Stimulated activated CD4-positive, alpha-beta T cell treated with anti-CD3 and anti-CD28 coated beads, TNF-alpha, amount 100 ng/mL, for 24 hours (primary cell): ENCODE measurements at regions not wholly inside any gene's neighbourhood (a gene's known extent, or its start where the extent isn't known, plus 50 kb on each side); places are given as distances from the start of the nearest gene placed in this dataset.
"Not testable (repeated sequence)": the region's sequence is repeated elsewhere in the genome, so short reads cannot be mapped to it uniquely, and the experiment has no call there.

Source experiments
- DNase-seq, 3 experiments: peaks; one replicate each; pipeline ENCODE4 v3.0.0-alpha.2; 2020; ENCODE audit warnings: low read depth in 3 of 3

- no peak for DNase-seq
Observed at GRCh38 chr18:51330148-51330547, 132.7 kb upstream of the MEX3C start.

DNA sequence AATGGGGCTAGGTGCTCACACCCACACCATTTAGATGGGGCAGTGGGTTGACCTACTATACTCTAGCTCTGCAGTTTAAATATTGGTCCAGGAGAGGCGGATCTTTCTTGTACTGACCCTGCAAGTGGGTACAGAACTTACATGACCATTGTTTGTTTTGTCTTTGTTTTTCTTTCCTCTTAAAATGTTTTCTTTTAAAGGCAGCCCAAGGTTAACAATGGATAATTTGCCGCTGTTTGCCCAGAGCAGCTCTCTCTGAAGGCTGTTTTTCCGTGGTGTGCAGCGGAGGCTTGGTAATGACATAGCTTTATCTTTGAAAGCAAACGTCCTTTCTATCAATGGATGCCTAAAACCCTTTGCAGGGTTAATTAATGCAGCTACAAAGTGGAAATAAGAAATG, 133.3 kb upstream of the MEX3C start:
- DNase-seq: no peak

GRCh38 chr18:51337406-51337805, 139.9 kb upstream of the MEX3C start:
- DNase-seq: no peak

GRCh38 chr18:51339856-51340255, 142.4 kb upstream of the MEX3C start:
- no peak for DNase-seq

GRCh38 chr18:51340332-51340731, 142.9 kb upstream of the MEX3C start:
- no peak for DNase-seq

- peak in 1 of 3 experiments; percentile 9 for DNase-seq
Observed at GRCh38 chr18:51342815-51343214, 145.3 kb upstream of the MEX3C start.

GRCh38 chr18:51345848-51346391, 148.4 kb upstream of the MEX3C start:
- DNase-seq: no peak

DNA sequence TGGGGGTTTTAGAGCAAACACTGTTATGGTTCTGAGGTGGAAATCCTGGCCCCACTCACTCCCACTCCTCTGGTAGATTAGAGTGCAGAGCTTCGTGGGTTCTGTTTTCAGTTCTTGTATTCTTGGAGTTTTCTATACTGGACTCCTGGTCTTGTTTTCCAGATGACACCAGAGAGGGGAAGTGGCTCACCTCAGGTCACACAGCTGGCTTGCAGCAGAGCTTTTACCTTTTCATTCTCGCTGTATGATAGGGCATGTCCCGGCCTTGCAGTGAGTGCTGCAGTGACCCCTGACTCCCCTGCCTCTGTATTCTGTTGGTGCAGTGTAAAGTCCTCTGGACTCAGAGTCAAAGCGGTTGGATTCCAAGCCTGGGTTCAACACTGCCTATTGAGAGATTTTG, 148.9 kb upstream of the MEX3C start:
- no peak for DNase-seq

DNA sequence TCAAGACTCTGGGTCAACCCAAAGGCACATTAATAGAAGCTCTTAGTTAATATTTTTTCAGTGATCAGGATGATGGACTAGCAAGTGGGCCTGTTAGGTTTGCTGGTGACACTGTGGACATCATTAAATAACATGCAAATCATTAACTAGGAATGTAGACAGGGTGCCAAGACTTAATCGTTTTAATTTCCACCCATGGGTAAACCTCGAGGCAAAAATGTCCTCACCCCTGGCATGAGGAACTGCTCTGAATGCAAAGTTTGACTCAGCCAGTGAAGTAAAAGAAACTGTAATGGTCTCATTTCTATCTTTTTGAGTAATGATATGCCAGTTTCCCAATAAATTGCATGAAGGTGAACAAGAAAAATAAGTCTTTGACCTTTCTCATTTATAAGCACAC, 152.6 kb upstream of the MEX3C start:
- DNase-seq: no peak

DNA sequence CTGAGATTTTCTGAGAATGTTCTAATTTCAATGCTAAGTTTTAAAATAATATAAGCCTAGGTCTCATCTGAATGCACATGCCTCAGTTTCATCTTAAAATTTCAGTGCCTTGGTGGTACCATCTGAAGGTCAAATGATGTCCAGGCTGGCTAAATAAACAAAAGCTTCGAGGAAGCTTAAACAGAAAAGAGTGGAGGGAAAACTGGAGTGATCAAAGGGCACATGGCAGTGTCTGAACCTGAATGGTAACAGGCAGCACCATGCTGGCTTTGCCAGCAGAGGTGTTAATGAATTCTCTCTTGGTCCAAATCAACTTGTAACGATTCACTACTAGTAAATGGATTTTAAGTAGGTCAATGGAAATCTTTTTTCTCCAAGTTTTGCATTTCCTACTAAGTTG, 158.4 kb upstream of the MEX3C start:
- no peak for DNase-seq

- not testable (repeated sequence) for DNase-seq
Observed at GRCh38 chr18:51360301-51360700, 162.8 kb upstream of the MEX3C start.

DNA sequence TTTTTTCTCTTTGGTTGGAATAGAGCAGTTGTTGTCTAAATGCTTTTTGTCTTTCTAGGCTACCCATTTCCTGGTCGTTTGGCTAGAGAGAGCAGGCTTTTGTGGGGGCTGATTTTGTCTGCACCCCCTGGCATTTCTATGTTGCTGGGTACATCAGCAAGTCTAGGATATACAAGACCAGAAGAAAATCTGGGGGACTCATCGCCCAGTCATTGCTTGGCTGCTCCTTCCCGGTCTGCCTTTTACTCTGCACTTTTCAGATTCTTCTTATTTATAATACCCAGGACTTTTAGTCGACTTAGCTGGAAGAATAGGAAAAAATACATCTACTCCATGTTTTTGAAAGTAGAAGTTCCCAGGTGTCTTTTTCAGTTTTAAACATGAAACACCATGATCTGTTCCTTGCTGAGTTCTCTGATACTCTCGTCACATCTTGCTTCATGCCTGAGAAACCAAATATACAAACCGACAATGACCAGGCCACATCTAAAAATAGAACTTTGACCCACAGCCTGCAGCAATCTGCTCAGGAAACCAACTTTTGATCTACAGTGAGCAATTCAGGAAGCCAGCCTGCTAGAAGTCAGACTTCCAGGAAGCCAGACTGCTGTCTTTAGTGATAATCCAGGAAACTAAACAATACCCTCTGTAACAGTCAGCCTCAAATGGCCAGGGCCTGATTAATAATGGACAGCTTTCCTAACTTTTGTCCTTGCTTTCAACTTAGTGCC, 163.8 kb upstream of the MEX3C start:
- no peak for DNase-seq

GRCh38 chr18:51363384-51363783, 165.9 kb upstream of the MEX3C start:
- DNase-seq: no peak

GRCh38 chr18:51370996-51371395, 173.5 kb upstream of the MEX3C start:
- no peak for DNase-seq

DNA sequence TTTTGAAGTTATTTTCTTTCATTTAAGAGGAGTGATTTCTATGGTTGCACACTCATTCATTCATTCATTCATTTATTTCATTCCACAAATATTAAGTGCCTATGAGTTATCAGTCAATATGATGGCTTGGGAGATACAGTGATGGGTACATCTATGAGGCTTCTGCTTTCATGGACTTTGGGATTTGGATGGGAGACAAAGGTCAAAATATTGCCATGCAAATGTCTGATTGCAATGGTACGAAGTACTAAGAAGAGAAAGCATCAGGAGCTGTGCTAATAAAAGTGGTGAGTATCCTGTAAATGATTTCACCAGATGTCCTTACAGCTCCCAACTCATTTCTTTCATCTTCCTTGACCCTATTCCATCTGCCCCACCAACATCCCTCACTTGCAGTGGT, 174.4 kb upstream of the MEX3C start:
- no peak for DNase-seq

DNA sequence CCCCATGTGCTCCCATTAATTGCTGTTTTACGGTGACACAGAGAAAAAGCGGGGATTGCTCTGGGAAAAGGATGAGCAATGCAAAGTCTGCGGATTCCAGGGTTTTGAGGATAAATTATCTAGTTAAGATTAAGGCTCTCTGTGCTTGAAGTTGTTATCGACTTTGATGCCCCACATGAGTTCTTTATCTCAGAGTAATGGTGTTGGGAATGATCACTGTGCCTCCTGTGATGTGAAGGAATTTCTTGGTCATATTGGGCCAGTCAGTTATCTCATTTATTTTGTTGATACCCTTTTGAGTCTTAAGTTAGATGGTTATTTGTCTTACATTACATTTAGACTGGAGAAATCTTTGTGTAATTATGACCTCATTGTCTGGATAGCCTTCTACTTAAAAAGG, 184.6 kb upstream of the MEX3C start:
- DNase-seq: no peak

- no peak for DNase-seq
Observed at GRCh38 chr18:51383116-51383515, 185.6 kb upstream of the MEX3C start.

DNA sequence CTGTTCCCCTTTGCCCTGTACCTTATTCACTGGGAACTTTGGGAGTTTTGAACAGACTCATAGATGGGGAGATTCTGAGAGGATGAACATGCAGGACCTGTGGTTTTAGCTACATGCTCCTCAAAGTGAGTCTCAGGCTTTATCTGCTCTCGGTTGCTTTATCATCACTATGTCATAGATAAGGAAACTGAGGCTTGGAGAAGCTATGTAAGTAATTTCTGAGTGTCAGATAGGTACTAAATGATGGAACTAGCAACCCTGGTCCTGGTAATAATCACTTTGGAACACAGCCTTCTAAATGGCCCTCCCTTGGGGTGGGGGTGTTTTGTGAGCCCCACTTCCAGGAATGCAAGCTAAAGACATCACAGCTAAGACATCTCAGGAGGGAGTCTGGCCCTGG, 186.2 kb upstream of the MEX3C start:
- DNase-seq: no peak

GRCh38 chr18:51385270-51385669, 187.8 kb upstream of the MEX3C start:
- no peak for DNase-seq

DNA sequence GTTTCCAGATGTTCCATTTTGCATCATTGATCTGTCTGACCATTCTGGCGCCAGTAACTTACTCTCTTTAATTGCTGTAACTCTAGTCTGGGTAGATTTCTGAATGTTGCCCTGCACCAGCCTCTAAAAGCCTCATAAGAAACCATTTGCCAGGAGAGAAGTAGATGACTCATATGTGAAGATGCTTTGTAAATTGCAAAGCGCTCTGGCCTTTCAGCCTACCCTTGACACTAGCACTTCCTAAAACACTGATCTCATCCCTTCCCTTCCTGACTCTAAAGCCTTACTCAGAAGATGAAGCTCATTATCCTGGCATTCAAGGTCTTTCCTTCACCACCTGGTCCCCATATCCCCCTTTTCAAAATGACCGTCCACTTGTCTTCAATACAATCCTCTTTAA, 193.2 kb upstream of the MEX3C start:
- no peak for DNase-seq

DNA sequence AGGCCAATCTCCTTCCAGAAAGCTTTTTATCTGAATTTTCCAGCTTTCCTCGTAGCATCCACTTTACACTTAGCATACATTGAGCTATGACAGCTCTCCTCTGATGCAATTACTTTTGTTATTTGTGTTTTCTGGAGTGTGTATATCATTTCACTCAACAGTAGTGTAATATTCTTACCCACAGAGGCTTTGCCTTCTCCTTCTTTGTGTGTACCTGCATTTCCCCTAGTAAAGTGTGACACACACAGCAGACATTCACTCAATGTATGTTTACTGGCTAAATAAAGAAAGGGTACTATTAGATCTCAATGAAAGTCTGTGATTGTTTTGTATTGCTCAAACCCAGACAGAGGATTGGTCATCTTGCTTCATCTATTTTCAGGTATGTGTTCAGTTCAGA, 193.7 kb upstream of the MEX3C start:
- no peak for DNase-seq

DNA sequence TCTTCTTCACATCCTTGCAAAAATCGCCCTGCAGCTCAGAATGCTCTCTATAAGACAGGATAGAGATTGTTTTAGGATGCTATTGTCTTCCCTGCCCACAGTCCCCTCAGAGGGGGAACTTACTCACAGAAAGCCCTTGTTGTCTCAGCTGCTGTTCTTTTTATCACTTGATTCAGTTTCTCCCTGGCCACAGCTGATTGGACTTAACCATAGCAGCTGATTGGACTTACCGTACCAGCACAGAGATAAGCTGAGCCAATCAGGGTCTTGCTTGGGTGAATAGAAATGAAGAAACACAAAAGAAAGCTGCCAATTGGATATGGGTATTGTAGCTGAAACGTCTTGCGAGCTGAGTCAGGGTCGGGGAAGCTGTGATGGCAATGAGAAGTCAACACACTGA, 194.2 kb upstream of the MEX3C start:
- no peak for DNase-seq

GRCh38 chr18:51397347-51397962, 200.0 kb upstream of the MEX3C start:
- DNase-seq: no peak

DNA sequence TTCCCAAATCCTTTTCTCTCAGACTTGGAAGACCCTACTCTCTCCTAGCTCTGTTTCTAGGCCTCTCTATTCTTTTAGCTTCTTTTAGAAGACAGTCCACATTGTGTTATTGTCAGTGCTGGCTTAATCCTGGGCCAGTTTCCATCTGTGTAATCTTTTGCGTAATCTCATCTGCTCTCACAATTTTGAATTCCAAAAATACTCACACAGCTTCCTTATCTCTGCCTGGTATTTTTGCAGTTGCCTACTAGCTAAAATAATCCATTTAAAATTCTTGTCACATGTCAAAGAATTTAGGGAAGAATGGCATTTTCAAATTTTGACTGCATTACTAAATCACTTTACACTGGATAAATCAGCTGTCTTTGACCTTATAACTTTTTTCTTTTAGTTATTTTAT, 200.6 kb upstream of the MEX3C start:
- no peak for DNase-seq
